ENCODE measurements at regions not wholly inside any gene's neighbourhood (a gene's known extent, or its start where the extent isn't known, plus 50 kb on each side); places are given as distances from the start of the nearest gene placed in this dataset.
"Not testable (repeated sequence)": the region's sequence is repeated elsewhere in the genome, so short reads cannot be mapped to it uniquely, and the experiment has no call there.

DNA sequence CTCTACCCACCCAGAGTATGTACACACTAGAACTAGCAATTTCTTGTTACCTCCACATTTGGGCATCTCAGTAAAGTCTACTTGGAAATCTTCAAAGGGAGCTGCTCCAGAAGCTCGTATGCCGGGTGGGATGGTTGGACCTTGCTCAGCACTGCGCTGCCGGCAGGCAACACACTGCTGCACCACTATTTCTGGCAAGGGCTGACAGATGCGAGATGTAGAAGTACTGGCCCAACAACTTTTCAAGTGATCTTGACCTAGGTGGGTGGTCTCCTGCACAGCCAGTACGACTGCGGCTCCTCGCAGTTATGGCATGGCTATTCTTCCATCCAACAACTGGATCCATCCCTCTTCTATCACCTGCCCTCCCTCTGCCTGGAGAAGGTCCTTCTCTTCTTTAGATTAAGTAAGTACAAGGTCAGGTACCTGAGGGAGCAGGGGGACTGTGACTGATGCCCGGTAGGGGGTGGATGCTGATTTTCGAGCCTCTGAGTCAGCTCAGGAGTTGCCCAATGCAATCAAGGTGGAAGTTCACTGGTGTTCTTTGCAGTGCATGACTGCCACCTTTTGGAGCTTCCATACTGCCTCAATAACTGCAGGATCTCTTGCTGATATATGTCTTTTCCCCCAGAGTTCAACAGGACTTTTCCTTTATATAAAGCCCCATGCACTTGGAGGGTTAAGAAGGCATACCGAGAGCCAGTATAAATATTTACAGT, 100.4 kb upstream of the SLC1A4 start:
- no peak for DNase-seq

DNA sequence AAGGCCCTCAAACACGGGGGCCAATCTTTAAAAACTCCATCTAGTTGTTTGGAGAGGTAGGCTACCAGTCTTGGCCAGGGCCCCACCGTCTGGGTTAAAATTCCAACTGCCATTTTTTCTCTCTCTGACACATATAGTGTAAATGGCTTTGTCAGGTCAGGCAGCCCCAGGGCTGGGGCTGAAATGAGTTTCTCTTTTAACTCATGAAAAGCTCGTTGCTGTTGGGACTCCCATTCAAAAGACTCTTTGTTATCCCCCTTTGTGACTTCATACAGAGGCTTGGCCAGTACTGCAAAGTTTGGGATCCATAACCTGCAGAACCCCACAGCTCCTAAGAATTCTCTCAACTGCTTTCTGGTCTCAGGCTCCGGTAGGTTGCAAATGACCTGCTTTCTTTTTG, 99.4 kb upstream of the SLC1A4 start:
- no peak for DNase-seq

DNA sequence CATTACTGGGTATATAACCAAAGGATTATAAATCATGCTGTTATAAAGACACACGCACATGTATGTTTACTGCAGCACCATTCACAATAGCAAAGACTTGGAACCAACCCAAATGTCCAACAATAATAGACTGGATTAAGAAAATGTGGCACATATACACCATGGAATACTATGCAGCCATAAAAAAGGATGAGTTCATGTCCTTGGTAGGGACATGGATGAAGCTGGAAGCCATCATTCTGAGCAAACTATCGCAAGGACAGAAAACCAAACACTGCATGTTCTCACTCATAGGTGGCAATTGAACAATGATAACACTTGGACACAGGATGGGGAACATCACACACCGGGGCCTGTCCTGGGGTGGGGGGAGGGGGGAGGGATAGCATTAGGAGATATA, 92.6 kb upstream of the SLC1A4 start:
- DNase-seq = not testable (repeated sequence)

DNA sequence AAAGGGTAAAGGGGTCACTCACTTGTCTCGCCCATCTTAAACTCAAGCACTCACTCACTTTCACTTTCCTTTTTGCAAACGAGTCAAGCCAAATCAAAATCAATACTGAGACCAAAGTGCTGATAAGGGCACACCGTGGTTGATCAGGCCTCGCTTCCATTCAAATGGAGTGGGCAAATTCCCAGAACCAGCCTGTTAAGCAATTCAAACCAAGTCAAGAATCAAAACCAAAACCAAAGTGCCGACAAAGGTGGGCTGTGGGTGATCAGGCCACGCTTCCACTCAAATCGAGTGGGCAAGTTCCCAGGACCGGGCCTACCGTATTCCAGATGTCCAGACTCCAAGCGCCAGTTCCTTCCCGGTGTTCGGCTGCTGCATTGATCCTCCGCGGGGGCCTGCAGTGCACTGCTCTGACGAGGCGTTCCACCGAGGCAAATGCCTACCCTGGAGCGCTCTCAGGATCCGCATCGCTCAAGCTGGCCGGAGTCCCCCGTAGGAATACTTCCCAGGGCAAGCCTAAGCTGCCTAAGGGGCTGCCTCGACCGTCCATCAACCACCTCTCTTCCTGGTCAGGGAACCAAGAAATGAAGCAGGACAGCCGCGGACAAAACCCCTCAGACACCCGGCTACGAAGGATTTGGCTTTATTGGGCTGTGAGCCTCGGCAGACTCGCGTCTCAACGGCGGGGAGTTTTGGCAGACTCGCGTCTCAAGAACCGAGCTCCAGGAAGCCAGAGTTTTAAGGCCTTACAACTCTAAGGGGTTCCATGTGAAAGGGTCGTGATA, 89.9 kb upstream of the SLC1A4 start:
- no peak for DNase-seq

DNA sequence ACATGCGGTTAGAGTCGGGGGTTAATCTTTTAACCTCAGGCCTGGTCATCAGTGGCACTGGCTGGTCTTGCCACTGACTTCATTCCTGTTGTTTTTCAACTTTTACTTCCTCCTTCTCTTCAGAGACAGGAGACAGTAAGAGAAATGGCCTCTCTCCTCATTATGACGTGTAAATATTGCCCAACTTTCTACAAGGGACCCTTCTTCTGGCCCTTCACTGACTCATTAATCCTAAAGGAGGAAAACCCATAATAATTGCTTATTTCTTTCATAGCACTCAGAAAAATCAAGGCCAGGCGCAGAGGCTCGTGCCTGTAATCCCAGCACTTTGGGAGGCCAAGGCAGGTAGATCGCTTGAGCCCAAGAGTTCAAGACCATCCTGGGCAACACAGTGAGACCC, 89.3 kb upstream of the SLC1A4 start:
- DNase-seq = not testable (repeated sequence)

DNA sequence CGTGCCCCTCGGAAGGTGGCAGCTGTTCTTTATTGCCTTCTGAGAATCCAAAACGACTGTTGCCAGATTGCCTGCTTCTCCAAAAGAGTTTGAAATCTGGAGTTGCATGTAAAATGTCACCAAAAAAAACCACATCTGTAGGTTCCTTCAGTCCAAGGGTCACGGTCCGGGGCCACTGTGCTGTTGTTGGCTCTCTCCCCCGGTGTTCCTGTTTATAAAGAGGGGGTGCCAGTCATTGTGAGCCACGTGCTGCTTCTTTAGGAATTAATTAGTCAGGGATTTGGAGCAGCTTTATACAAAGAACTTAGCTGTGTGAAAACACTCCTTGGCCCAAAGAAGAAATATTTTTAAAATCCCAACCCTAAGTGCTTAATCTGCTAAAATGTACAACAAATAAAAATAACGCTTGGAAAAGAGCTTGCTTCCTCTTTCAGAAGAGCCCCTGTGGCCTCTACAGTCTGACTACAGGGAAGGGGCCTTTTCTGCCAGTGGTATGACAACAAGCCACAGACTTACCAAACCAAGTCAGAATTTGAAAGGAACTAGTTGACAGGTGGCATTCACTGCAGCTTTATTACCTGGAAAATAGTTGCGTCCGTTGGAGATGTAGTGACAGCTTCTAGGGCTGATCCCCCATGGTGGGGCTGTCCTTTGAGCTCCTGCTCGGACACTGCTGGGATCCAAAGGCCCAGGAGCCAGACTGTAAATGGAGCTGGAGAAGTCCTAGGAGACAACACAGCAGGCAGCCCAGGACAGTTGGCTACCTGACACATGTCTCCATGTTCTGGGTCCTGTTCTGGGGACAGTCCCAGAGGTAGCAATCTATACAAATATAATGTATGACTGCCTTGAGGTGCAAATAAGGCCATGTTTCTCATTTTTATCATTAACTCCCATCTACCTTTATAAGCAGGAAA, 84.5 kb upstream of the SLC1A4 start:
- DNase-seq = no peak

DNA sequence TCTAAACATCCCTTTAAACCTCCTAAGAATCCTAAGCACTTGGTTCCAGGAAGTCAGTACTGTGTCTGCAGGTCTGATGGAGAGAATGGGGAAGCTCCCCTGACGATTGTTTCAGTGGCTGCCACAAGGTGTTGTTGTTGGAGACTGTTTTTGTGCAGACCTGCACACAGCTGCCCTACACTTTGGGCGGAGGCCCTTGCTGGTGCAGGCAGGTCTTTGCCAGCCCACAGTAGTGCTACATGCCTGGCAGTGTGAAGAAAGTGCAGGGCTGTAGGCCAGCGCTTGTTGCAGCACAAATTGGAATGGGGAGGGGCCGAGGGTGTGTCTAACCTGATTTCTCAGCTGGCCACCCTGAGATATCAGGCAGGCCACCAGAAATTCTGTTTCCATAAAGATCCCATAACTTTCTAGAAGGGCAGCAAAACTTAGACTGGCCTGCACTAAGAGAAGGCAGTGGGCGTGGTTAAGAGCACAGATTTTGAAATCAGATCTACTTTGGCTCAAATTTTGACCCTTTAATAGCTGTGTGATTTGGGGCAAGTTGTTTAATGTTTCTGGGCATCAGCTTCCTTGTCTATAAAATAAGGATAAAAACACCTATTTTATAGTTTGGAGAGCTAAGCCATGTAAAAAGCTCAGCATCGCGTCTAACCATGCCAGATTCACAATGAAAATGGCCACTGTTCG, 83.7 kb upstream of the SLC1A4 start:
- no peak for DNase-seq

DNA sequence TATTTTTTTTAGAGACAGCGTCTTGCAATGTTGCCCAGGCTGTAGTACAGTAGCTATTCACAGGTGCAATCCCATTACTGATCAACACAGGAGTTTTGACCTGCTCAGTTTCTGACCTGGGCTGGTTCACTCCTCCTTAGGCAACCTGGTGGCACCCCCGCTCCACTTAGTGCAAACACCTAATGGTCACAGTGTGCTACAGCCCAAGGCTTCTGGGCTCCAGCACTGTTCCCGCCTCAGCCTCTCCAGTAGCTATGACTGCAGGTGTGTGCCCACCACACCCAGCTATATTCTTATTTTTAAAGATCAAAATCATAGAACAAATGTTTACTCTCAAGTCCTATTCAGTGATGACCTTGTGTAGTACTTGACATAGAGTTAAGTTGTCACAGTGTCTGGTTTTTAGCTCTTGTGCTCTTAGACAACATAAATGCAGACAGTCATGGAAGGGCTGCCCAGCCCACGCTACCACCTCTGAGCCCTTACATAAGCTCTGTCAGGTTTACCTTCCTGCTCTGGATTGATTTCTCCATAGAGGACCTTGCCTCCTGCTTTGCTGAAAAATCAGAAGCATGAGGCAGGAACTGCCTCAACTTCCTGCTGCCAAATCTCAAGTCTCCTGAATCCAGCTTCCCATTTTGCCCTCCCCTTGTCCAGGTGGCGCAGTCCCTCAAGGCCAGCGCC, 82.2 kb upstream of the SLC1A4 start:
- no peak for DNase-seq

DNA sequence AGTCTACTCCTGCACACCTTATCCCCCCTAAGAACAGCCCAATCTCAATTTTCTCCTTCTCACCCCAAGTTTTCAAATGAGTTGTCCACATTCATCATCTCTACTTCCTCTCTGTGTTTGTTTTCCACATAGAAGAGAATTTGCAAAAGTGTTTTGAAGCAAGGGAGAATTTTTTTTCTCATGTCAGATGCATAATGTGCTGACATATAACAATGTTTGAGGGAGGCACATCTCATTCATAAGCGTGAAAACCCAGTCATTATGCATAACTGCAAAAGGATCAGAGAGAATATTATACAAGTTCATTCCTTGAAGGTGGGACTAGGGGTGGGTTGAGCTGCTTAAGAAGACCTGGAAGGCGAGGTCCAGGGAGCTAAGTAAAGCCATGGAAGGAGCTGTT, 80.8 kb upstream of the SLC1A4 start:
- DNase-seq = no peak

DNA sequence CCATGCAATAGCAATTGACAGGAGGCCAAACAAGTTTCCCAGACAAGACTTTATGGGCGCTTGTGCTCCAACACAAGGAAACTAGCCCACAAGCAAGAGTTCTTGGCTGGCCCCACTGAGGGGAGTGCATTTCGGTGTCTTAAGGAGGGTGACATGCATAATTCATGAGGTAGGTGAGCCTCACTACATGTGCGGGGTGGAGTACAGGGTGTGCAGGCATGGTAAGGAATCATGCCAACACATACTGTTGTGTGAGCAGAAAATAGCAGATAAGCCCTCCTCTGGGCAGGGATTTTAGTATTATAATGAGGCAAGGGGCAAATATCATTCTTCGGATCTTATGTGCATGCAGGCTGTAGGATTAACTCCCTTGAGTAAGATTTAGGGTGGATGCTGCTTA, 78.7 kb upstream of the SLC1A4 start:
- no peak for DNase-seq

DNA sequence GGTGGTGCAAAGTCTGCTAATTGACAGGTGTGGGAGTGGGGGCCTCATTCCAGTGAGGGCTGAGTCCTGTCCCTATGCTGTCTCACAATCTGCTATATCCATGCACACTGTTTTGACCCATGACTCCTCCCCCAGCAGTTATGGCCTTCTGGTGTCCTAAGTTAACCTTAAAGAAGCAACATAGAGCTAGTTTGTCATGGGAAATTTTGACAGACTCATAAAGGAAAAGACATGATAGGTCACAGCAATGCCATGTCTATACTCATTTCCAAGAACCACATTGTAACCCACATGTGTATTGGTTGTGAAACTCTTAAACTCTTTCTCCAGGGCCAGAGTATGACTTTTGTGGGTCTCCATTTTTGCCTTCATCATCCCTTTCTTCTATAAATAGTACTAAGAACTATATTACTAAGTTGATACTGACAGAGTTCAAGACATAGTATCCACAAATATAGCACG, 78.2 kb upstream of the SLC1A4 start:
- no peak for DNase-seq

DNA sequence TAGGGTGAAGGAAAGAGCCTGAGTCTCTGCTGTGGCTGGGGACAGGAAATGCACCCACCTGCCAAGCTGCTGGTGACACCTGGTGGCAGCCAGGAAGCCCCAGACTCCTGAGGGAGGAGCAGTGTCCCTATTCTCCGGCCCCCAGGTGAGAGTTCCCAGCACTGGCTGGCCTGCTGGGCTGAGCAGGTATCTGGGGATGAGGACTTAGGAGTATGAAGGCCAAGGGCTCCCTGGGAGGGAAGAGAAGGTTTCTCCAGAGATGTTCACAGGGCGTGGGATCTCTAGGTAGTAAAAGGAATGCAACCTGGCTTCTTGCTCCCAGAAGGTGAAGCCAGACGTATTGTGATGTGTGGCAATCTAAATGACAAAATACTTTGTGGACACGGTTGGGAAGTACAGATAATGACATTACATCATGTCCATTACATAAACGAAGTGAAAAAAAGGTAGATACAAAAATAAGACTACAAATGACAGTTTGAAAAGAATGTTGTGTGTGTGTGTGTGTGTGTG, 75.8 kb upstream of the SLC1A4 start:
- DNase-seq = no peak

DNA sequence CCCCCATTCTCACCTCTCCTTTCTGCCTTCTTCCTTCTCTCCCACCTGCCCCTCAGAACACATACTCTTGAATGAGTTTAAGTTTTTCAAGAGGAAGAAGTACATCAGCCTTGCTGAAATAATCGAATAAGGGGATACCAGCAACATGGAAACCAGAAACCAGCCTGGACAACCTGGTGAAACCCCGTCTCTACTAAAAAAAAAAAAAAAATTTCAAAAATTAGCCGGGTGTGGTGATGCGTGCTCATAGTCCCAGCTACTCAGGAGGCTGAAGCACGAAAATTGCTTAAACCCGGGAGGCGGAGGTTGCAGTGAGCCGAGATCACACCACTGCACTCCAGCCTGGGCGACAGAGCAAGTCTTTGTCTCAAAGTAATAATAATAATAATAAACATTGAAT, 75.0 kb upstream of the SLC1A4 start:
- no peak for DNase-seq

DNA sequence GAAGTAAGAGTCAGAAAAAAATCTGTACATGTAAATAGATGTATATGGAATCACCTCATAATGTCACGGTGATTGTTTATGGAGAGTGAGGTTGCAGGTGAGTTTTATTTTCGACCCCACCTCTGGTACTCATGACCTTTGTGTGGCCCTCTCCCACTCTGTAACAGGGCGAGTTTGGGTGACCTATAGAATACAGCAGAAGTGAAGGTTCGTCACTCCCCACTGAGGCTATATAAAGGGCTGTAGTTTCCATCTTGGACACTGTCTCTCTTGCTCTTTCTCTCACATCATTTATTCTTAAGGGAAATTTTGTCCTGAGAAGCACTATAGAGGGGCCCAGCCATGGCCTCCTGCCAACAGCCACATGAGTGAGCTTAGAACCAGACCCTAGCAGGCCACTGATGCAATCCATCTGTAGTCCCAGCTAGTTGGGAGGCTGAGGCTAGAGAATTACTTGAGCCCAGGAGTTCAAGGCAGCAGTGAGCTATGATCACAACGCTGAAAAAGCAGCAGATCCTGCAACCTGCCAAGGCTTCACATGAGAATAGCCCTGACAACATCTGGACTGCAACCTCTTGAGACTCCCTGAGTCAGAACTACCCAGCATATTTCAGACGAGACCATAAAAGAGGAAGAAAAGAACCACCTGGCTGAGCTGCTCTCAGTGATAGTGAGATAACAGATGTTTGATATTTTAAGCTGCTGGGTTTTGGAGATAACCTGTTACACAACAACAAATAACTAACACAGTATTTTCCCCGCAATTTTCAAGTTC, 74.3 kb upstream of the SLC1A4 start:
- no peak for DNase-seq

DNA sequence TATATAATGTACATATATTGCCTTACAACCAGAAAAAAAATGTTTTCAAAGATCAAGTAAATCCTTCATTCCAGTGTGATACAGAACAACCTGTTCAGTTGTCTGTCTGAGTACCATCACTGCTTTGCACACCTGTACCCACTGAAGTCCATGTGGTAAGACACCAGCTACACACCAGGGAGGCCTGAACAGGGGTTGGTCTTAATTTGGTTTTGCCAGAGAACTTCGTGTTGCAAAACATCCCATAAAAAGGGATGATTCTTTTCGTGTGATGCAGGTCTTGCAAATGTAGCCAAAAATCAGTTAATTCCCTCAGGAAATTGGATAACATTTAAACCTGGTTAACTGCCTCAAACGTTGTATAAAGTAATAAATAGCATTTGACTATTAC, 73.7 kb upstream of the SLC1A4 start:
- DNase-seq = no peak

DNA sequence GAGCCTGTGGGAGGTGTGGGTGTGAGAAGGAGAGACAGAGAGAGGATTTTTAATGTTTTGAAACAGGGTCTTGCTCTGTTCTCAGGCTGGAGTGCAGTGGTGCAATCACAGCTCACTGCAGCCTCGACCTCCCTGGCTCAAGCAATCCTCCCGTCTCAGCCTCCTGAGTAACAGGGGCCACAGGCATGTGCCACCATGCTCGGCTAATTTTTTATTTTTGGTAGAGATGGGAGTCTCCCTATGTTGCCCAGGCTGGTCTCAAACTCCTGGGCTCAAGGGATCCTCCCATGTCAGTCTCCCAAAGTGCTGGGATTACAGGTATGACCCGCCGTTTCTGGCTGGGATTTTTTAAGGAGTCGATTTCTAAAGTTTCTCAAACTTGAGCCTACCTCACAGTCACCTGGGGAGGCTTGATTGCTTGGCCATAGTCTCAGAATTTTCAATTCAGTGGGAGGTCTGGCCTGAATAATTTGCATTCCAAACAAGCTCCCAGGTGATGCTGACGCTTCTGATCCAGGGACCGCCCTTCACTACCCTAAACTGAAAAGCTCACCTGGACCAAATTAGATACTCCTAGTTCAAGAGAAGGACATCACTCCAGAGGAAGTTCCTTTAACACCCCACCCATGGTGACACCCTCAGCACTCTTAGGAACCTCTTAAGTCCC, 70.8 kb upstream of the SLC1A4 start:
- DNase-seq = no peak

DNA sequence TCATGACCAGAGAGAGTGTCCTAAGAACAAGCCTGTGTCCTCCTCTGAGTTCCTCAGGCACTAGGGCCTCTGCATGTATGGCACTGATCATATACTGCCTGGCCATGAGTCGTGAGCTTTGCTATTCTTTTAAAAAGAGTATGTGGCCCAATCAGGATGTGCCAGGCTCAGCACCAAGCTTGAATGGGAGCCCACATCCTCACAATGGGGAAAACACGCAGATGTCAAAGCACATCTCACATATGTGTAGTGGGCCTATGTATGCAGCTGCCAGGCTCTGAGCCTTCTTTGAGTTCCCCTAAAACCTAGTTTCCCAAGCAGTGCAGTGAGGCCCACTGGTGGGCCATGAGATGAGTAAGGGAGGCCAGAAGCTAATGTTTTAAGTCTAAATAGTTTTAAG, 69.9 kb upstream of the SLC1A4 start:
- no peak for DNase-seq

DNA sequence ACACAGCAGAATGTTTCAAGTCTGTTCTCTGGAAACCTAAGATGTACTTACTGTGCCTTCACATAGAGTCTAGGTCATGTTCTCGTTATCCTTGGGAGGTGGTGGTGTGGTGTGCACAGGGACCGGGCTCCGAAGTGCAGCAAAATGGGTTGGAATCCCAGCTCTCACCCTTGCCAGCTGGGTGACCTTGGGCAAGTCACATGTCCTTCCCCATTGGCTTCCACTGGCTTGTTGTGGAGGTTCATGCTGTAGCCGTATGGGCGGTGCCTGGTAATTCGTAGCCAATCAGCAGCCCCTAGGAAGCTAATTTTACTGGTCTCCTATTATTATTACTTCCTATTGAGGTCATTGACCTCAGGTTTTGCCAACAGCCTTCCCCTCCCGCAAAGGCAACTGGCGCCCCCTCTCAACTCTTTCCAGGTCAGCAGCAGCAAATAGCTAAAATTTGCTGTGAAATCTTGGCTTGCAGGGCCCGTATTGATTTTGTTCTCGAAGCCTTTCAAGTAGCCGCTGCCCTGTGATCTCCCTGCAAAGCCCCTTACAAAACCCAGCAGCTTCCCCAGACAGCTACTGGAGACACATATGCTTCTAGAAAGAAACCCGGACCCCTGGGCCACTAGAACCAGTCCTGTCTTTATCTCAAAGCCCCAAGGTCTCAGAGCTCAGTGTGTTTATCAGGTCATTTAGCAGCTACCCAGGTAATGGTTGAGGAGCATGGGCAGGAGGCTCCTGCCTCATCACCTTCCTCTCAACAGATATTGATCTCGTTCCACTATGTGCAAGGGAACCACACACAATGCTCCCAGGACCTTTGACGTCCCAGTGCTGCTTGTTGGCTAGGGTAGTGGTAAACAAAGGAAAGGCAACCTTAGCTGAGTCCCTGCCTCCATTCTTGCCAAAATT, 66.5 kb upstream of the SLC1A4 start:
- DNase-seq = no peak

DNA sequence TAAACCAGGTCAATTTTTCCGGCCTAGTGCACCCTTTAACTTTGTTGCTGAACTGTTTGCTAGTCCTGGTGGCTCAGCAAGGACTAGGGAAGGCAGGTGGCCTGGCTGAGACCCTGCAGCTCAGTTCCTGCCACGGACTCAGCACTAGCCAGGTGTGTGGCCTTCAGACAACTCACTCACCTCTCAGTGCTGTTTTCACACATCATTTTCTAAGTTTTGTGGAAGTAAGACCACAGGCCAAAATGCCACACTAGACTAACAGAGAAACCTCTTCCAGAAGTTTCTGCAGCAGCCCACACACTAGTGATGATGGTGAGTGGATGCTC, 65.9 kb upstream of the SLC1A4 start:
- no peak for DNase-seq

Data from NCI-H446 treated with DMSO at 0.1 percent for 48 hours (cell line).